Endometrial microvascular endothelial cells (primary cell): ENCODE measurements at regions not wholly inside any gene's neighbourhood (a gene's known extent, or its start where the extent isn't known, plus 50 kb on each side); places are given as distances from the start of the nearest gene placed in this dataset.

Experiments used
- in situ Hi-C: cut with HindIII; loops from 2 replicates; pipeline ENCODE4 v1.10.0; 2017; ENCODE audit warnings: low sequenced_read_pairs, low pct_unique_long_range_greater_than_20kb; ENCODE audit errors: inconsistent ontology term

- in situ Hi-C loops = no loop called here
Observed at GRCh38 chr3:177528306-177529070, 331.2 kb upstream of the TBL1XR1 start.

DNA sequence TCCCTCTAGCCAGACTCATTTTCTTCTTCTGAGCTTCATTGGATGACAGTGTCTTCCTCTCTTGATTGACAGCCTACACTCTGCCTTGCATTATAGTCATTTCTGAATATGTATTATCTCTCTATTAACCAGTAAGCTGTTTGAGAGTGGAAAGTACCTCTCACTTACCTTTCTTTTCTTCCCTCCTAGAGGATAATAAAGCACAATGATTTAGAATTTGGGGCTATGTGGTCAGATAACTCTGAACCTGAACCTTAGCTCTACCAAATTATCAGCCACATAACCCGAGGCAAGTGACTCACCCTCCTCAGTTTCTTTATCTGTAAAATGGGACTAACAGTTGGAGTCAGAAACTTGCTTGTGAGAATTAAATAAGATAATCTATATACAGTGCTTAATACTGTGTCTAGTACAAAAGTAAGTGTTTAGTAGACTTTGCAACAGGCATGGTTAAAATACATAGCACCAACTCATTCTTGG, 331.8 kb upstream of the TBL1XR1 start:
- in situ Hi-C loops = no loop called here

GRCh38 chr3:177529716-177530335, 332.5 kb upstream of the TBL1XR1 start:
- in situ Hi-C loops = no loop called here

DNA sequence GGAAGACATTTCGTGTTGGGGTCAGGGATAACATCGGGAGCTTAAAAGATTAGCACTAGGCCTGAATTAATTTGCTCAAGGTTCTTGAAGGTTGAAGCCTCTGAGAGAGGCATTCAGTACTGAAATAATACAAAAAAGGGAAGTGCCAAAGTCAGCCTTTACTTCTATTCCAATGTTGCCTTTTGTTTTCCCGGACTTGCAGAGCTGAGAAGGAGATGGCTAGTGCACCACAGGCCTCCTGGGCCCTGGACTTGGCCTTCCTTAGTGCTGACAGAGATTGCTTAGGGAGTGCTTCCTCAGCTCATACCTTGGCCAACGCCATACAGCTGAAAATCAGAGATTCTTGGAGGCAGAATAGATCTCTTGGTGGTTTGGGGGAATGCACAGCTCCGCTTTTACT, 333.6 kb upstream of the TBL1XR1 start:
- in situ Hi-C loops = no loop called here

DNA sequence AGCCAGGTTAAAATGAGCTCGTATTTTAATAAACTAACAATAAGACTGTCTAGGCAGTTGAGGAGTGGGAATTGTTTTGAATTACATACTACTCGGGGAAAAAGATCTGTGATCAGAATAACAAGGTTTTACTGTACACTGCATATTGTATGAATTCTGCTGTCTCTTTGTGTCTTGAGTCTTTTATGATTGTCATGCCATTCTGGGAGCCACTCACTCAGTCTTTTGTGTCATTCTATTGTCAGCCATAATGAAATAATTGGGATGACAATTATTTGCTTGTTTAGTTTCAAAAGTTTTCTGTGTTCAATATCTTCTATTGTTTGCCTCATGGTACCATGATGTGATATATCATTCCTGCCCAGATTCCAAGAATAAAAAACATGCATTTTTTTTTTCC, 339.6 kb upstream of the TBL1XR1 start:
- in situ Hi-C loops = no loop called here

GRCh38 chr3:177537612-177538011, 340.3 kb upstream of the TBL1XR1 start:
- in situ Hi-C loops = no loop called here

DNA sequence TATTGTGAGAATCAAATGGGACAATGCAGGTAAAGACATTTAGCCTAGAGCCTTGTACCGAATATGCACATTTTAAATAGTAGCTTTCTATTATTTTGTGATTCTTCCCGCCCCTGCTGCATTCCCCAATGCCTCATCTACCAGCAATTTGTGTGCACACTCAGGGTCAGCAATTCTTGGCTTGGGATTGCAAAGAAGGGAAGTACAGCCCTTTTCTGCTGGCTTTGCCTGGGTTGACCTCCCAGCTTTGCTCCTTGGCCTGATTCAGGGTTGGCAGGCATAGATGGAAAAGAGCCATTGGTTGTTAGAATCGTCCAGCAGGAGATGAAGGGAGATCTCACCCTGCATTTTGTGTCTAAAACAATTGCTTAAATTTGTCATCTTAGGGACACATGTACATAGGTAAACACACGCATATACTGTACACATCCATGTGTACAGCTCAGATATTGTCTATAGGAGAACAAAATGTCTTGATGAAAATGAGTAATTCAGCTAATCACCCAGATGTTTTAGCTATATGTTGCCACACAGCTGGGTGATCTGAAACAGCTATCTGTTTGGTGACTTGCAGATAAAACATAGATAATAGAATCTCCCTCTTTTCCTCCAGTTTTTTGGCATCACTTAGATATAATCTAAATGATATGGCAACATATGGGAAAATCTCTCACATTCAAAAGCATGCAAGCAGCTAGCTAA, 340.9 kb upstream of the TBL1XR1 start:
- in situ Hi-C loops = no loop called here

GRCh38 chr3:177538750-177539730, 341.8 kb upstream of the TBL1XR1 start:
- in situ Hi-C loops = no loop called here

DNA sequence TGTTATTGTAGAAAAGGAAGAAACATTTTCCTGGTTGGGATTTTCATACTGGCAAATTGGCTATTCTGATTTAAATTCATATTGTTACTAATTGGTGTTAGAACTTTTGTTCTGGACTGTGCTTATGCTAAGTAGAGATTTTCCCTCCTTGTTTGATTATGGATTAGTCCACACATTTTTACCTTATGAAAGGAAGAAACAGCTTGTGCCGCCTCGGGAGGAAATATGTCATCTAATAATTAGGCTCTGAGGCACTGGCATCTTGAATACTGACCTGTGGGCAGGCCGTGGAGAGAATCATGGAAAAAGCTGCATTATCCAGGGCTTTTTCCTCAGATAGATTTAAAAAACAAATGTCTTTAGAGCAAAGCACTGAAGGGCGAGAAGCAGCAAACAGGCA, 344.3 kb upstream of the TBL1XR1 start:
- in situ Hi-C loops = no loop called here

GRCh38 chr3:177545964-177546363, 348.7 kb upstream of the TBL1XR1 start:
- in situ Hi-C loops = no loop called here

- in situ Hi-C loops = no loop called here
Observed at GRCh38 chr3:177547711-177548350, 350.5 kb upstream of the TBL1XR1 start.

DNA sequence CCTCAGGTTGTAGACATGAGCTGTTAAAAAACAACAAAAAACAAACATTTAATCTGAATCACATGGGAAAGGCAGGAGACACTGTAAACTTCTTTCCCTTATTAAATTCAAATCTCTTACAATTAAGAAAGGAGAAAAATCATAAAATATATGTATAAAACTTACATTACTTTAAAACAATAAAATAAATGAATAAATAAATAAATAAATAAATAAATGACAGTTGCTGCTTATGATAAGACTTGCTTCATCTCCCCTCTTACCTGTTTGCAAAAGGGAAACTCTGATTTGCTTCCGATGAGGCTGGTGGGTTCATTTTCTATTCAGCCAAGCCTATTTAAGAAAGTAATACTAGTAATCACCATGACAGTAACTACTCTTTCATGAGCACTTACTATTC, 353.4 kb upstream of the TBL1XR1 start:
- in situ Hi-C loops = no loop called here

GRCh38 chr3:177551431-177551836, 354.2 kb upstream of the TBL1XR1 start:
- in situ Hi-C loops = no loop called here

DNA sequence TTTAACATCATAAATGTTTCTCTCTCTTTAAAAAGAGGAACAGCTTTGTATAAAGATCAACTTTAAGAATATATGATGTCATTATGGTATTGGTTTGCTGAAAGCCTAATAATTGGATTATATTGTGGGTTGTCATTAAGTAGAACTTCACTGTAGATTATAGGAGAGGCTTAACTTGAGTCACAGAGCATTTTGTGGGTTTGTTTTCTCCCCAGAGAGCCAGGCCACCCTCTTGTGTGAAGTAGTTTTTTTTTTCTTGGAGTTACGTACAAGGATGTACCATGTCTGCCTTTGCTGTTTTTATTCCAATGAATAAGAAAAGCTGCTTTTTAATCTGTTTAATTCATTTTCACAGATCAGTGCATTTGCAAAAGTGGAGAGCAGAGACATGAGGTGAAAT, 354.8 kb upstream of the TBL1XR1 start:
- in situ Hi-C loops = no loop called here

DNA sequence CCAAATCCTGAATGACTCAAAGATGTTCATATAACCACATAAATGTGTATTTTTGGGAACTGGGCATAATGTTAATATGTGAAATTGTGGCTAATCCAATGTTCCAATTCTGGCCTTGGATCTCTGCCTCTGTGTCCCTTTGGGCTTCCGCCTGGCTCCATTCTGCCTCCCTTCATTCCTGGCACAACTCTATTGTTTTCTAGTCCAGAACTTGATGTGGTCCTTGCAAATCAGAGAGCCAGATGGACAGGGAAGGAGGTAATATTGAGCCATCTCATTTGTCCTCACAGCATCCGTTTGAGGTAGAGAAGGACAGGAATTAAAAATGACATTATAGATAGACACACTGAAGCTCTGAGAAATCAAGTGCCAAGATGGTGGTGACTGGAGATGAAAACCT, 355.7 kb upstream of the TBL1XR1 start:
- in situ Hi-C loops = no loop called here

GRCh38 chr3:177553579-177553978, 356.3 kb upstream of the TBL1XR1 start:
- in situ Hi-C loops = no loop called here

DNA sequence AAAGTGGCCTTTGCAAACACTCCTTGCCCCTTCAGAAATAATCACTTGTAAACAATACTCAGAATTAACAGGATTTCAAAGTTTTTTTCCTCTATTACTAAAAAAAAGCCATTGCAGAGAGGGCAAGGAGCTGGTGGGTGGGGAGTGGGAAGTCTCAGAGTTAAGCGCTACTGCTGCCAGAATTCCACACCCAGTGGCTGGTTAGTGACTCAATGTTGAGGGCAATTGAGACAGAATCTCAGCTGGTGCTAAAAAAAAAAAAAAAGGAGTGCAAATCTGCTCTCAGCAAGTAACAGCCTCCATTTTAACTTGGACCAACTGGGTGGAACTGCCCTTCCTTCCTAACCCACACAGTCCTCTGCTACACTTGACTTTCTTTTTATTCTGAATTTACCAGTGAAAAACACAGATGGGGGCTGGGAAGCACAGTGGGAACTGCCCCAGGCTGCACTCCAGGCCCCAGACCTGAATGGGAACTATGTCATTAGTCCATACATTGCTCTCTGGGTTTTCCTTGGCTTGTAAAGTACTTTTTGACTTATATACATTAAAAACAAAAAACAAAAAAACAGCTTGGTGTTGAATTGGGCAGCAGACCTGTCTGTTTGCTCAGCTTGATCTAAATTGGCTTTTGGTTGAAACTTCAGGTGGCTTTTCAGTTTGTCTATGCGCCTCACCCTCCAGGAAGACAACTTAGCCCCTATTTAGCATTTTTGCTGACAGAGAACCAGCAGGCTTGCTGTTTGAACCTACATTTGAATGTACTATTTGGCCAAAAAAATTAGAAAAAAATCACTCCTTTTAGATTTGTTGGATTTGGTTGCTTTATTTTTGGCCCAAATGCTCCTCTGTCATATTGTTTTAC, 357.8 kb upstream of the TBL1XR1 start:
- in situ Hi-C loops = no loop called here

- in situ Hi-C loops = no loop called here
Observed at GRCh38 chr3:177557548-177557947, 360.3 kb upstream of the TBL1XR1 start.
